HG03520 (cell line): ENCODE measurements at regions not wholly inside any gene's neighbourhood (a gene's known extent, or its start where the extent isn't known, plus 50 kb on each side); places are given as distances from the start of the nearest gene placed in this dataset.
"Not testable (repeated sequence)": the region's sequence is repeated elsewhere in the genome, so short reads cannot be mapped to it uniquely, and the experiment has no call there.

Experiments used
- ATAC-seq: cut with Tn5 transposase; IDR thresholded peaks from one replicate; pipeline ENCODE4 v1.9.1; 2021; ENCODE audit warnings: mild to moderate bottlenecking, moderate library complexity; ENCODE audit not compliant: unreplicated experiment

DNA sequence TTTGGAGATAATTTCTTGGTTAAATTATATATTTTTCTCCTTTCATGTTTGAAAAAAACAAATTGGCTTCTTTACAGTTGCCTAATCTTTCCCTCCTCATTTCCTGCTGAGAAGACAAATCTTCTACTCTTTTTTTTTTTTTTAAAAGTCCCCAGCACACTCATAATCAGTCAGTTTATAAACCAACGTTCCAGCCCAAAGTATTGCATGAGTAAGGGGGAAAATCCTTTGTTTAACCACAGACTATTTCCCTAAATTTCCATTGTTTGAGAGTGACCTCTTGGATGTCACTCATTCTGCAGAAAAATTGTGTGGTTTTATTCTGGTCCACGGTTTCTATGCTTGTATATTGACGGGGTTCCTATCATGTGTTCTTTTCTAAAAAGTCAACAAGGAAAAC is 55.1 kb upstream of the TLR4 start:
- no peak for ATAC-seq

- ATAC-seq, result no peak
Observed at GRCh38 chr9:117644932-117645636, 59.1 kb upstream of the TLR4 start.

DNA sequence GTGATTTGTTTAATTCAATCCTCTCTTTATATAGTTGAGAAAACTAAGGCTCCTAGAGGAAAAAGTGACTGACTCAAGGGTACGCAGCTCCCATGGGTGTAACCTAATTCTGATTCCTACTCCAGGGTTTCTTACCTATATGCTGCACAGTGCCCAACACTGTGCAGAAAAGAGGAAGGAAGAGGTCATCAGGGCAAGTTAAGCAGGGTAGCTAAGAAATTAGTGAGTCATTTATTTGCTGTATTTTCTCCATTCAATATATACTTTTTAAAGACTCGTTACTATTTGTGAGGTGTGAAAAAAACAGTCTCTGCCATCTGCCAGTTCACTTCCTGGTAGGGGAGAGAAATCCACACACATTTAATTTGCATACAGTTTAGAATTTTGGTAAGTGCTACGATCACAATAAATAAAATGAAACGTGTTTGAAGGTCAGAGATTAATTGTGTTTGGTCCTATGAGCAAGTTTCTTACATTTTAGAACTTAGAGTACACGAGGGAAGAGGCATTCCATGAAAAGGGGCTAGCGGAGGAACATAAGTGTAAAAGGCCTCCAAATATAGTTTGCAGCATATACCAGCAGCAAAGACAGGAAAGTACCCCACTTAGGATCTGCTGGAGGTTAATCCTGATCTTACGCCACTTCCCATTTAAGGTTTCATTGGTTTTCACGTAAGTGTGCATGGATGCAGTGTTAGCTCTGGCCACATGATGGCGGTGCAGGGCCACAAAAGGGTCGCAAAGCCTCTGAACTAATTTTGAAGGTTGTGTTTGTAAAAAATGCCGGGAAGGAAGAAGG is 59.9 kb upstream of the TLR4 start:
- ATAC-seq, result peak; percentile 84

GRCh38 chr9:117643288-117643654 is 60.9 kb upstream of the TLR4 start:
- no peak for ATAC-seq

DNA sequence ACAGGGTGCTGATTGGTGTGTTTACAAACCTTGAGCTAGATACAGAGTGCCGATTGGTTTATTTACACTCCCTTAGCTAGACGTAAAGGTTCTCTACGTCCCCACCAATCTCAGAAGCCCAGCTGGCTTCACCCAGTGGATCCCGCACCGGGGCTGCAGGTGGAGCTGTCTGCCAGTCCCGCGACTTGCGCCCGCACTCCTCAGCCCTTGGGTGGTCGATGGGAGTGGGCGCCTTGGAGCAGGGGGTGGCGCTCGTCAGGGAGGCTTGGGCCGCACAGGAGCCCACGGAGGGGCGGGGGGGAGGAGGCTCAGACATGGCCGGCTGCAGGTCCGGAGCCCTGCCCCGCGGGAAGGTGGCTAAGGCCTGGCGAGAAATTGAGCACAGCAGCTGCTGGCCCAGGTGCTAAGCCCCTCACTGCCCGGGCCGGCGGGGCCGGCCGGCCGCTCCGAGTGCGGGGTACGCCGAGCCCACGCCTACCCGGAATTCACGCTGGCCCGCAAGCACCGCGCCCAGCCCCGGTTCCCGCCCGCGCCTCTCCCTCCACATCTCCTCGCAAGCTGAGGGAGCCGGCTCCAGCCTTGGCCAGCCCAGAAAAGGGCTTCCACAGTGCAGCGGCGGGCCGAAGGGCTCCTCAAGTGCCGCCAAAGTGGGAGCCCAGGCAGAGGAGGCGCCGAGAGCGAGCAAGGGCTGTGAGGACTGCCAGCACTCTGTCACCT is 61.5 kb upstream of the TLR4 start:
- not testable (repeated sequence) for ATAC-seq

GRCh38 chr9:117636681-117637080 is 67.5 kb upstream of the TLR4 start:
- no peak for ATAC-seq

DNA sequence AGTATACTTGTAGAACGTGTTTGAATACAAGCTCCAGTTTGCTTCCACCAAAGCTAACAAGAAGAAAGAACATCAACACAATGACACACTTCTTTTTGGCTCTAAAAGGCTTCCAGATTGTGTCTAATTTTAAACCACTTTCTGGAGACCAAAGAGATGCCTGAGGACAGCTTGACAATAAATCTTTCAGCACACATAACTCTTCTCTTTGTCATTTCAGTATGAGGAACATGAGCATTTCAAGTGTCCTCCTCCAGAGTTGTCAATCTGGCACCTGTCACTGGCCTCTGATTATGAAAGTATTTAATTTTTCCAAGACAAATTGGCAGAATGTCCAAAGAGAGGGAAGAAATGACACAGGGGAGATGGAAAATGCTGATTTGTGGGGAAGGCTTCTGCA is 79.0 kb upstream of the TLR4 start:
- no peak for ATAC-seq

DNA sequence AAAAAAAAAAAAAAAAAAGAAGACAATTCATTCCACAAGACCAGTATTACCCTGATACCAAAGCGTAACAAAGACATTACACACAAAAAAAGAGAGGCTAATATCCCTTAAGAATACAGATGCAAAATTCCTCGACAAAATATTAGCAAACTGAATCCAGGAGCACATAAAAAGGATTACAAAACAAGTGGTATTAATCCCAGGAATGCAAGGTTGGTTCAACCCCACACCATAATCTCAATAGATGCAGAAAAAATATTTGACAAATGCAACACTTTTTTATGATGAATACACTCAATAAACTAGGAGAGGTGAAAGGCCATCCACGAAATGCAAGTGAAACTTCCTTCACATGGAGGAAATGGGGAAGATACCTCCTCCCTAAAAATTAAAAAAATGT is 80.1 kb upstream of the TLR4 start:
- ATAC-seq, result no peak

GRCh38 chr9:117622347-117622746 is 81.9 kb upstream of the TLR4 start:
- ATAC-seq, result no peak

GRCh38 chr9:117616431-117616831 is 87.8 kb upstream of the TLR4 start:
- ATAC-seq, result no peak

GRCh38 chr9:117612317-117612716 is 91.9 kb upstream of the TLR4 start:
- no peak for ATAC-seq

DNA sequence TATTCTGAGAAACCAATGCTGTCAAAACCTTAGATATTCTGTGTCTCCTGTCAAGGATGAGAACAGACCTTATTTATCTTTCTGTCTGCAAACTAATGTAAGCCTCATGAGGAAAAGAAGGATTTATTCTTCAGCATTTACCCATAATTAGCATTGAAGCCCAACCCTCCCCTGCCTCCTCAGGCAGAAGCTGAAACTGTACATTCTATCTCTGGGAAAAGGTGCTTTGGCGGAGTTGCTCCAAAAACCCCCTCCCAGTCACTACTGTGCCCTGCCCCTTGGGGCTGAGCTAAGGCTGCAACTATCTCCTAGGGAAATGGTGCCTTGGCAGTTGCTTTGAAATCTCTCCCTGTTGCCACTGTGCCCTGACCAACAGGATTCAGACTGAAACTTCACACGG is 106.2 kb upstream of the TLR4 start:
- ATAC-seq, result no peak

- ATAC-seq, result no peak
Observed at GRCh38 chr9:117596678-117597077, 107.5 kb upstream of the TLR4 start.

- ATAC-seq, result no peak
Observed at GRCh38 chr9:117595650-117596049, 108.6 kb upstream of the TLR4 start.

- no peak for ATAC-seq
Observed at GRCh38 chr9:117587263-117587662, 116.9 kb upstream of the TLR4 start.

DNA sequence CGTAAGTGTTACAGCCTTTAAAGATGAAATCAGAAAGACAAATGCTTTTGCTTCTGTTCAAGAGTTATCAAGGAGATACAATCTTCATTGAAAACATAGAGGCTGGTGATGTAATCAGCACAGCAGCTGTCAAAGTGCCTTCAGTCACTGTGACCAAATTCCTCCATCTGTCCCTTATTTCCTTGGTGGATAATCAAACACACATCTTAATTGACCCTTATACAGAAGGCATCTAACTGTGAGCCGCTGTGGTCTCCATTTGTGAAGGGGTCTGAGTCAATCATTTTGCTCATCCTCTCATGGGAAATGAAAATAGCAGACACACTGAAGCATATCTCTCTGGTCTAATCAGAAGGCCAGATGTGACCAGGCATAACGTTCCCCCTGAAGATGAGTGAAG is 130.1 kb upstream of the TLR4 start:
- no peak for ATAC-seq

DNA sequence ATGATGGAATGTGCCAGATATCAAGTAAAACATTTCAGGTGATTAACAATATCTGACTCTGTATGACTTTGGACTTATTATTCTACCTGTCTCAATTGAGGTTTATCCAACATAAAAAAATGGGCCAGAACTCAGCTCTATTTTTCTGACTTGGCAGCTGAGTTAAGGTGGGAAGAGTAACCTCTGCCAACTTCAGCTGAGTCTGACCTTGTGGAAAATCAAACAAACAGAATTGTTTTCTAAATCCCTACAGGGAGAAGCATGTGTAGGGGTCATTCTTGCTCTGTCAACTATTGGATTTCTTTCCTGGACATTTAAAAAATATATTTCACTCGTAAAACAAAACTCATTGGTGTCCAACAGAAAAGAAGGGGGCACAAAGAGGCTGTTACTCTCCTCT is 139.4 kb upstream of the TLR4 start:
- ATAC-seq, result no peak

DNA sequence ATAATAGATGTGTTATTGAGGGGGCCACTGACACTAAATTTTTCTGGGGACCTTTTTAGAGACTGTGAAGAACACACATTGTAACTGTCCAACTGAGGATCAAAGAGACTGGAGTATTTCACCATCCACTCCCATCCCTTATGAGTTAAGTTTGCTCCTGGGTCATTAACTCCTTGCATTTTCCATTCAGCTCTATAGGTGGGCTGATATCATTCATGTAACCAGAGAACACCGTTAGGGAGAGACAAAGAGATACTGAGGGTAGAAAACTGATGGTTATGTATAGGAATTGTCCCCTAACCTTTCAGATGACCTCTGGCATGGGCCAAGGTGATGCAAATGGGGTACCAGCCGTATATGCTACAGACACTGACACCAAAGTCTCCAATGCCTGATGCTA is 142.4 kb upstream of the TLR4 start:
- ATAC-seq, result no peak

DNA sequence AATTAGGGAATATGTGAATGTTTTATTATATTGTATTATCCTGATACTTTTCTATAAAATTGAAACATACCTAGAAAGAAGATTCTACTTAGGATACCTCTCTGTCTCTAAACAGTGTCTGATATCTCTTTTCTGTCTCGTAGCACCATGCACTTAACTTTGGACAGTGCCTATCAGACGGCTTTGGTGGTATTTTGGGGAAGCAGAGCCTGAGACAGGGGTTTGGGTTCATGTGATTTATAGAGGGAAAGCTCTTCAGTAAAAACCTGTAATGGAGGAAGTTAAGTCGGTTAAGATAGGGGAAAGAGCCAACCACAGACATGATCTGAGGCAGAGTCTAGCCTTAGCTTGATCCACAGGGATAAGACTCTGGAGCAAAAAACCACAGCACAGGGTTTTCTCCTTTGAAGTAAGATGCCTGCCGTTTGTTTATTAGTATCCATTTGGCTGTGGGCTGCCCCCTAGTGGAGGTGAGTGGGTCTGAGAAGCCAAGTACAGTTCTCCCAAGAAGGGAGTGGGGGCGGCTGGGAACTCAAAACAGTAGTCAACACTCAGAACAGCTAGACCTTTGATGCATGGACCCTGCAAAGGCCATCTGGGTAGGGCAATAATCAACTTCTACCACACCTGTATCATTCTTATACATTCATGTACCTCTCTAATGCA is 141.2 kb upstream of the ASTN2 start:
- peak; percentile 88 for ATAC-seq

DNA sequence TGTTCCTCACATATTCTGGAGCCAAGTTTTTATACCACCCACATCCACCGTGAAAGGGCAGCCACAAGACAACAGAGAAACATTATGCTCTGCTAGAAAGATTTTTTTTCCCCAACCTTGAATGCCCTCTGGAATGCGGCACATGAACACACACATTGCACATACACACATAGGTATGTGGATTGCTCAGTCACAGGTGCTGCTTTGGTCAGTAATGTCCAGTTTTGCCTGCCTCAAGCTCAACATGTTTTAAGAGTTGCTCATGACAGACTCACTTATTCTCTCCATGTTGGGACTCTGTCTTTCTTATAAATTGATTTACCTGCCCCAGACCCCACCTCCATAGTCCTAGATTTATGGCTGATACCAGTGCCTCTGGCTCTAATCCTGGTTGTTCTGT is 138.0 kb upstream of the ASTN2 start:
- no peak for ATAC-seq

GRCh38 chr9:117551171-117551570 is 136.3 kb upstream of the ASTN2 start:
- no peak for ATAC-seq
